22Rv1 (cell line): ENCODE measurements at regions not wholly inside any gene's neighbourhood (a gene's known extent, or its start where the extent isn't known, plus 50 kb on each side); places are given as distances from the start of the nearest gene placed in this dataset.

ENCODE experiments used
- H3K27ac ChIP-seq: fragments of 450-650 bp; 2 replicates; pipeline ENCODE4 v1.5.1; 2017
- ZFX ChIP-seq: fragments of 450-650 bp; IDR thresholded peaks from 2 replicates; pipeline ENCODE4 v1.6.1; 2017; ENCODE audit warnings: antibody characterized with exemption, borderline replicate concordance
- TF ChIP-seq, protein P1 (sequence below): fragments of 450-650 bp; IDR thresholded peaks from 2 replicates; pipeline ENCODE4 v1.5.1; 2017; ENCODE audit warnings: mild to moderate bottlenecking

GRCh38 chr10:131666091-131666490 is 234.7 kb upstream of the PPP2R2D start:
- TF ChIP-seq, protein P1, sequence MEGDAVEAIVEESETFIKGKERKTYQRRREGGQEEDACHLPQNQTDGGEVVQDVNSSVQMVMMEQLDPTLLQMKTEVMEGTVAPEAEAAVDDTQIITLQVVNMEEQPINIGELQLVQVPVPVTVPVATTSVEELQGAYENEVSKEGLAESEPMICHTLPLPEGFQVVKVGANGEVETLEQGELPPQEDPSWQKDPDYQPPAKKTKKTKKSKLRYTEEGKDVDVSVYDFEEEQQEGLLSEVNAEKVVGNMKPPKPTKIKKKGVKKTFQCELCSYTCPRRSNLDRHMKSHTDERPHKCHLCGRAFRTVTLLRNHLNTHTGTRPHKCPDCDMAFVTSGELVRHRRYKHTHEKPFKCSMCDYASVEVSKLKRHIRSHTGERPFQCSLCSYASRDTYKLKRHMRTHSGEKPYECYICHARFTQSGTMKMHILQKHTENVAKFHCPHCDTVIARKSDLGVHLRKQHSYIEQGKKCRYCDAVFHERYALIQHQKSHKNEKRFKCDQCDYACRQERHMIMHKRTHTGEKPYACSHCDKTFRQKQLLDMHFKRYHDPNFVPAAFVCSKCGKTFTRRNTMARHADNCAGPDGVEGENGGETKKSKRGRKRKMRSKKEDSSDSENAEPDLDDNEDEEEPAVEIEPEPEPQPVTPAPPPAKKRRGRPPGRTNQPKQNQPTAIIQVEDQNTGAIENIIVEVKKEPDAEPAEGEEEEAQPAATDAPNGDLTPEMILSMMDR = no peak
- TF ChIP-seq ZFX = no peak
- H3K27ac ChIP-seq = no peak overlapping the region

DNA sequence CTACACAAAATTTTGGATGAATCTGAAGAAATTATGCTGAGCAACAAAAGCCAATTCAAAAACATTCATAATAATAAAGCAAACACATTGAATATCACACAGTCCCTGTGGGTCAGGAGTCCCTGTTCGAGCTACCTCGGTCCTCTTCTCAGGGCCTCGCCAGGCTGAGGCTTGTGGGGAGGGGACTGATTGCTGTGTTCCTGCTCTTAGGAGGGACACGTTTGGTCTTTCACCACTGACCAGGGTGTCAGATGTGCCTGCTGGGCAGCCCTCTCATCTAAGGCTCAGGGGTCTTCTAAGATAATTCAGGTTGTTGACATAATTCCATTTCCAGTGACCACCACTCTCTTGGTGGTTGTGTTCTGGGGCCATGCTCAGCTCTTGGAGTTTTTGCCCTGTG is 233.8 kb upstream of the PPP2R2D start:
- no peak for TF ChIP-seq ZFX
- TF ChIP-seq, protein P1 = no peak
- no peak overlapping the region for H3K27ac ChIP-seq

DNA sequence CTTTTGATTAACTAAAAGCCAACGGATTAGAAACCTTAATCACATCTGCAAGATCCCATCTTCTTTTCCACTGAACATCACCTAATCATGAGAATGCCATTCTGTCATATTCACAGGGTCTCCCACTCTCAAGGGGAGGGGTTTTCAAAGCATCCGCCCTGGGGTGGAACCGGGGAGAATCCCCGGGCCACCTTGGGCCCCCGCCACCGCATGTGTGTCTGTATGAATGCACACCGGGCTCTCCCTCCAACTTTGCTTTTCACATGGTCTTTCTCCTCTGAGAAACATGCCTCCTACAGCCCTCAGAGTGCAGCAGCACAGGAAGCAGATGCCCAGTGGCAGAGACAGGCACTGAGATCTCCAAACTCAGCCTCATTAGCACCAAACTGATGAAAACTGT is 233.2 kb upstream of the PPP2R2D start:
- H3K27ac ChIP-seq = no peak overlapping the region
- TF ChIP-seq ZFX = no peak
- TF ChIP-seq, protein P1 = no peak

DNA sequence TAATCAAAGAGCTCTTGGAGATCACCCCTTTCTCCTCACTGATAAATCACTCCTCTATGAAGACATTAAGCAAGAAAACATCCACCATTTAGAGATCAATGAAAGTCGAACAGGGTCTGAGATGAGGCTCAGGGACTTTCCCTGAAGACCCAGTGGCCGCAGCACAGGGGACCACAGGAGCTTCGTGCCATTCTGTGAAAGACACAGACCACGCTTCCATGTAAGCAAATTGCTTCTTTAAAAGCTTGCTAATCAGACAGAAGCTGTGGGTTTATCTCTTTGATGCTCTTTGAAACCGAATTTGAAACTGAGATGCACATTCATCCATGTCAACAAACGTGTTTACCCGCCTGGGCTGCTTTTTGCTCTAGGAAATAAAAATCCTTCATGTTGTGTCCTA is 231.9 kb upstream of the PPP2R2D start:
- TF ChIP-seq, protein P1 = no peak
- TF ChIP-seq ZFX = no peak
- H3K27ac ChIP-seq = no peak overlapping the region

DNA sequence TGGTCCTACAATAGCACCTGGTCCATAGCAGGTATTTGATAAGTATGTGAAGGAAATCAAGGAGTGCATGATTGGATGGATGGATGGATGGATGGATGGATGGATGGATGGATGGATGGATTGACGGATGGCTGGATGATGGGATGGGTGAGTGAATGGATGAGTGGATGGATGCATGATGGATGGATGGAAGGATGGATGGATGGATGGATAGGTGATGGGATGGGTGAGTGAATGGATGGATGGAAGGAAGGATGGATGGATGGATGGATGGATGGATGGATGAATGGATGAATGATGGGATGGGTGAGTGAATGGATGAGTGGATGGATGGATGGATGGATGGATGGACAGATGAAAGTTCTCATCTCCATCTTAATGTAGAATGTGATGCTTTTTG is 231.0 kb upstream of the PPP2R2D start:
- no peak for TF ChIP-seq ZFX
- TF ChIP-seq, protein P1 = no peak
- H3K27ac ChIP-seq = no peak overlapping the region

- no peak for TF ChIP-seq ZFX
- TF ChIP-seq, protein P1 = no peak
- no peak overlapping the region for H3K27ac ChIP-seq
Observed at GRCh38 chr10:131670341-131670740, 230.5 kb upstream of the PPP2R2D start.

GRCh38 chr10:131673396-131673795 is 227.4 kb upstream of the PPP2R2D start:
- no peak overlapping the region for H3K27ac ChIP-seq
- no peak for TF ChIP-seq ZFX

DNA sequence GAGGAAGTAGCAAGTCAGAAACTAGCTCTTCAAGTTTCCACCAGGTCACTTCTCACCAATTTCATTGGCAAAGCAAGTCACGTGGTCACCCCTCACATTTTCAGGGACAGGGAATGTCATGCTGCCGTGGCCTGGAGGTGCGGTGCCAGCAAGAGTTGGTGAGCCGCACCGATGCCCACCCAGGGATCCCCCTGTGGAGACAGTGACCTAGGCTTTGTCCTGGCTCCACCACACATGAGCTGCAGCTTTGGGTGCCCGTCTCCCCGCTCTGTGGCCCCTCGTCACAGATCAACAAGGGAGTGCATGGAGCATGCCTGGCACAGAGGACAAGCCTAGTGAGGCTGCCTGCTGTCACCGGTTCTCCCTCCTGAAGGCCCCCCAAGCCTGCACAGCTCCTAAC is 226.7 kb upstream of the PPP2R2D start:
- no peak overlapping the region for H3K27ac ChIP-seq
- TF ChIP-seq ZFX = no peak
- TF ChIP-seq, protein P1 = no peak
